ENCODE measurements at regions not wholly inside any gene's neighbourhood (a gene's known extent, or its start where the extent isn't known, plus 50 kb on each side); places are given as distances from the start of the nearest gene placed in this dataset.

DNA sequence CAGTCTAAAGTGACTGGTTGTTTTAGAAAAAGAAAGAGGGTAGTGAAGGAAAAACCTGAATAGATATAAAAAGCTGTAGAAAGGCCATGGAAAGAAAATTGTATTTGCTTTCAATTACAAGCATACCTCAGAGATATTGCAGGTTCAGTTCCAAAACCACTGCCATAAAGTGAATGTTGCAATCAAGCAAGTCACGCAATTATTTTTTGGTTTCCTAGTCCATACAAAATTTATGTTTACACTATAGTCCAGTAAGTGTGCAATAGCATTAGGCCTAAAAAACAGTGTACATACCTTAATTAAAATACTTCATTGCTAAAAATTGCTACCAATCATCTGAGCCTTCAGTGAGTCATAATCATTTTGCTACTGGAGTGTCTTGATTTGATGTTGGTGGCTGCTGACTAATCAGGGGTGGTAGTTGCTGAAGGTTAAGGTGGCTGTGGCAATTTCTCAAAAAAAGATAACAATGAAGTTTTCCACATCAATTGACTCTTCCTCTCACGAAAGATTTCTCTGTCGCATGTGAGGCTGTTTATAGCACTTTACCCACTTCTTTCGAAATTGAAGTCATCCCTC, 2003.8 kb upstream of the PIK3C3 start:
- H3K4me1 ChIP-seq, result no peaks in the 10 kb centered on the region
- intact Hi-C loops (cut with DNase I; ENCODE audit: low total_unique reads), result no loop called here
- 88 to 96% (median 88%) methylated on average over 4 of the region's 4 CpGs for WGBS, 5 donors

DNA sequence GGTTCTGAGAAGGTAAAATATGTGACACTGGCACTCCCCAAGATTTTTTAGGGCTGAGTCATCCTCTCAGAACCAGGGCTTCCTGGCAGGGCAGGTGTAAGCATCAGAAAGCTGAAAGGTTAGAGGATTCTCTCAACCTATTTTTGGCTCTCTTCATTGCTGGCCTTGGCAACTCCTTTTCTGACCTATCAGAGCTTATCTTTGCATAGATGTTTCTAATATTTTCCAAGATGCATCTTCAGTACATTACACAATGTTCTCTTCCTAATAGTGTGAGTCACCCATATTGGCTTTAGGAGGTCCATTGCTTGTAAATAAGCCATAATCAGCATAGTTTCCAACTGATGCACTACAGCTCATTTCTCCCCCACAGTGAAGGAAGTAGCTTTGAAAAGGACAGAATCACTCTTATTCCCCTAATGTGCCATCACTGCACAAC, 2008.4 kb upstream of the PIK3C3 start:
- no peak for DNase-seq
- Histone ChIP-seq H3K4me3 (no peak overlapping the region), H3K27ac (no peak overlapping the region), H3K9me3 (no peaks in the 10 kb centered on the region), H3K36me3 (no peaks in the 10 kb centered on the region), H3K27me3 (replicated peaks in 1 of 7) (no peaks in the 10 kb centered on the region), H3K4me1 (no peaks in the 10 kb centered on the region)
- TF ChIP-seq POLR2A (IDR thresholded peaks at IDR 0.05) (no peak), POLR2AphosphoS5 (IDR thresholded peaks at IDR 0.05) (no peak)
- TF ChIP-seq, protein P1, sequence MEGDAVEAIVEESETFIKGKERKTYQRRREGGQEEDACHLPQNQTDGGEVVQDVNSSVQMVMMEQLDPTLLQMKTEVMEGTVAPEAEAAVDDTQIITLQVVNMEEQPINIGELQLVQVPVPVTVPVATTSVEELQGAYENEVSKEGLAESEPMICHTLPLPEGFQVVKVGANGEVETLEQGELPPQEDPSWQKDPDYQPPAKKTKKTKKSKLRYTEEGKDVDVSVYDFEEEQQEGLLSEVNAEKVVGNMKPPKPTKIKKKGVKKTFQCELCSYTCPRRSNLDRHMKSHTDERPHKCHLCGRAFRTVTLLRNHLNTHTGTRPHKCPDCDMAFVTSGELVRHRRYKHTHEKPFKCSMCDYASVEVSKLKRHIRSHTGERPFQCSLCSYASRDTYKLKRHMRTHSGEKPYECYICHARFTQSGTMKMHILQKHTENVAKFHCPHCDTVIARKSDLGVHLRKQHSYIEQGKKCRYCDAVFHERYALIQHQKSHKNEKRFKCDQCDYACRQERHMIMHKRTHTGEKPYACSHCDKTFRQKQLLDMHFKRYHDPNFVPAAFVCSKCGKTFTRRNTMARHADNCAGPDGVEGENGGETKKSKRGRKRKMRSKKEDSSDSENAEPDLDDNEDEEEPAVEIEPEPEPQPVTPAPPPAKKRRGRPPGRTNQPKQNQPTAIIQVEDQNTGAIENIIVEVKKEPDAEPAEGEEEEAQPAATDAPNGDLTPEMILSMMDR (IDR thresholded peaks at IDR 0.05 in 8 of 11, conservative IDR thresholded peaks at IDR 0.05 in 3 of 11), result no peak
- intact Hi-C loops (cut with DNase I; ENCODE audit: low total_unique reads), result no loop called here

More for the DNA sequence above, 2003.8 kb upstream of the PIK3C3 start:
- Histone ChIP-seq H3K27me3 (replicated peaks in 1 of 7) (no peaks in the 10 kb centered on the region), H3K4me3 (no peak overlapping the region), H3K27ac (no peak overlapping the region), H3K36me3 (no peaks in the 10 kb centered on the region), H3K9me3 (no peaks in the 10 kb centered on the region)
- DNase-seq, result no peak
- TF ChIP-seq POLR2A (IDR thresholded peaks at IDR 0.05) (no peak), POLR2AphosphoS5 (IDR thresholded peaks at IDR 0.05) (no peak)
- TF ChIP-seq, protein P1 (IDR thresholded peaks at IDR 0.05 in 8 of 11, conservative IDR thresholded peaks at IDR 0.05 in 3 of 11), result no peak

DNA sequence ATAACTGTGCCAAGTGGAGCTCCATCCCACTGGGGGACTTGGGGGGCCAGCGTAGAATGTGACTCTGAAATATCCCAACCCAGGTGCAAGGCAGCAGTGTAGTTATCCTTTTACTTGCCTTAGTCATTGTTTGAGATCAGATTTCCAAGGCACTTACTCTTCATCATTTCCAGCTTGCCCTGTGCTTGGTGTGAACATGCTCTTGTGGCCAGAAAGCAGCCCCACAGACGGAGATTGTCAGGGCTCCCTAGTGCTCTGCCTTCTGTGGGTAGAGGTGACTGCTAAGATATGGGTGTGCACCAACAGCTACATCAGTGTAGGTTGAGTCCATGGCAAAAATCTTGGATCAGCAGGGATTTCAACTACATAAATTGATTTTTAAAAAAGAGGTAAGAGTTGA, 2010.0 kb upstream of the PIK3C3 start:
- no peak overlapping the region for H3K27ac ChIP-seq
- H3K4me1 ChIP-seq, result no peaks in the 10 kb centered on the region
- intact Hi-C loops (cut with DNase I; ENCODE audit: low total_unique reads), result no loop called here
- no peaks in the 10 kb centered on the region for H3K27me3 ChIP-seq (replicated peaks in 1 of 7)
- H3K9me3 ChIP-seq, result no peaks in the 10 kb centered on the region
- no peaks in the 10 kb centered on the region for H3K36me3 ChIP-seq
- no peak overlapping the region for H3K4me3 ChIP-seq
- TF ChIP-seq POLR2A (IDR thresholded peaks at IDR 0.05), result no peak
- TF ChIP-seq POLR2AphosphoS5 (IDR thresholded peaks at IDR 0.05), result no peak
- TF ChIP-seq, protein P1 (IDR thresholded peaks at IDR 0.05 in 8 of 11, conservative IDR thresholded peaks at IDR 0.05 in 3 of 11), result no peak
- no peak for DNase-seq
- 65 to 88% (median 78%) methylated on average over 2 of the region's 2 CpGs for WGBS, 5 donors

DNA sequence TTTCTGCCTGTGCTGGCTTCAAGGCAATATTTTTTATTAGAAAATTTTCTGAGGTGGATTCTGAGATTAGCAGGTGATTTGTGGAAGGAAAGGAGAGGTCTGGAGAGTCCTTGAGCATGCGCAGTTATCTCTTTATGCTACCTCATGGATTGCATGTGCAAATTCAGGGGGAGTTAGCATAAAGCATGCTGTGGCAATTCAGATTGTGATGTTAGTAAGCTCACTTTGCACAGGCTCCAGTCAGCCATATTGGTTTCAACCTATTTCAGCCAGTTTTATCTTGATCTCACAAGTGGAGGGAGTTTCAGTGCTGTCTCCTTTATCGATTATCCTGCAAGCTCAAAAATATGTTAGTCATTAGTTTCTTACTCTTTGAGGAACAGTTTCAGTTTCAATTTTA, 2012.3 kb upstream of the PIK3C3 start:
- intact Hi-C loops (cut with DNase I; ENCODE audit: low total_unique reads), result no loop called here
- Histone ChIP-seq H3K27ac (no peak overlapping the region), H3K9me3 (peaks cover 0 to 5% (median 0%) of the 10 kb centered on the region in 8 donors), H3K4me1 (no peaks in the 10 kb centered on the region), H3K4me3 (no peak overlapping the region), H3K36me3 (no peaks in the 10 kb centered on the region), H3K27me3 (replicated peaks in 1 of 7) (no peaks in the 10 kb centered on the region)
- TF ChIP-seq POLR2A (IDR thresholded peaks at IDR 0.05) (no peak), POLR2AphosphoS5 (IDR thresholded peaks at IDR 0.05) (no peak)
- TF ChIP-seq, protein P1 (IDR thresholded peaks at IDR 0.05 in 8 of 11, conservative IDR thresholded peaks at IDR 0.05 in 3 of 11), result no peak
- 77 to 88% (median 78%) methylated on average over 2 of the region's 2 CpGs for WGBS, 5 donors
- no peak for DNase-seq
